NCI-H2081 (cell line): ENCODE measurements at regions not wholly inside any gene's neighbourhood (a gene's known extent, or its start where the extent isn't known, plus 50 kb on each side); places are given as distances from the start of the nearest gene placed in this dataset.

Experiments
- DNase-seq, 2 experiments: peaks; one replicate each; lab custom pipeline; 2025; lab: John Stamatoyannopoulos, UW

GRCh38 chr14:49008363-49008762 is 577.8 kb downstream of the RPS29 start:
- DNase-seq, result no peak

GRCh38 chr14:48991141-48991540 is 595.0 kb downstream of the RPS29 start:
- DNase-seq, result no peak

DNA sequence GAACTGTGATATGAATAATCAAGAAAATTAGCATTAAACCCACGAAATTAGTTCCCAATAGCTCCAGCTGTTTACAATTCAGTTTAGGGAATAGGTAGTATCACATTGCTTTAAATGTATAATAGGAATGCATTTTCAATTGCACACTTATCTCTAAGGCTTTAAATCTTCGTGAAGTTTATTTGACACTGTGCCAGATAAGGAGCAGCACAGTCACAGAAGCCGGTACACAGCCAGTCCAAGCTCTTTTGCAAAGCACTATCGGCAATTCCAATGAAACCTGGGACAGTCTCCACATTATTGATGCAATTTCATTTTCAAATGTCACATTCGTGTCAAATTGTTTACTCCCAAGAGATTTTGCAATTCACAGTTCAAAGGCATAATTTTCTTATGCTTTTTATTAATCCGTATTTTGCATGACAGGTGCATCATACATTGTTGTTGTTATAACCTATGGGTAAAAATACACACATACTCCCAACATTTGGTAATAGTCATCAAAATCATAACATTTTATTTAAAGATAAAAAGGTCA is 602.8 kb downstream of the RPS29 start:
- peak in 1 of 2 experiments; percentile 0 for DNase-seq

DNA sequence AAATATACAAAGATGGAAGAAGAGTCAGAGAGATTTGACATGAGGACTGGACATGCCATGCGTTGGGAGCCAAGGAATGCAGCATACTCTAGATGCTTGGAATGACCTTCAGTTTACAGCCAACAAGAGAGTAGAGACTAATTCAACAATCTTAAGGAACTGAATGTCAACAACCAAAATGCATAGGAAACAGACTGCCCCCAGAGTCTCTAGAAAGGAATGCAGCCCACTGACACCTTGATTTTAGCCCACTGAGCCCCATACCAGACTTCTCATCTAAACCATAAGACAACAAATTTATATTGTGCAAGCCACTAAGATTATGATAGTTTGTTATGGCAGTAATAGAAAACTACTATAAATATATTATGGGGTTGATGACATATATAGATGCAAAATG is 611.2 kb downstream of the RPS29 start:
- no peak for DNase-seq

- DNase-seq, result no peak
Observed at GRCh38 chr14:48973151-48973550, 613.0 kb downstream of the RPS29 start.

DNA sequence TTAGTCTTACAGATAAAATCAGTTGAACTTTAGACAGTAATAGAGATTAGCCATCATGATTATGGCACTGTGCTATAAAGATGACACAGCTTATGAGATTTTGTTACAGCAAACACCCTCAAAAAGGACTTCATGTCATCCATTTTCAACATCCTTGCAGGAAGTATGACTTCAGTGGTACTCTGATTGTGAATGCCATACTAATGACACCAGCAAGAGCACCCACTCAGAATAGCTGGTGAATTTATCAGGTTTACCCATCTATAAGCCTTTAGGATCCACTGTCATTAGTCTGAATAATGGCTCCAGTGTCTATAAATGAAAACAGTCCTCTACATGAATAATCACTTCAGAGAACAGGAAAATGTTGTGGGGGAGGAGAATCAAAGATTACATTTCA is 615.2 kb downstream of the RPS29 start:
- no peak for DNase-seq

DNA sequence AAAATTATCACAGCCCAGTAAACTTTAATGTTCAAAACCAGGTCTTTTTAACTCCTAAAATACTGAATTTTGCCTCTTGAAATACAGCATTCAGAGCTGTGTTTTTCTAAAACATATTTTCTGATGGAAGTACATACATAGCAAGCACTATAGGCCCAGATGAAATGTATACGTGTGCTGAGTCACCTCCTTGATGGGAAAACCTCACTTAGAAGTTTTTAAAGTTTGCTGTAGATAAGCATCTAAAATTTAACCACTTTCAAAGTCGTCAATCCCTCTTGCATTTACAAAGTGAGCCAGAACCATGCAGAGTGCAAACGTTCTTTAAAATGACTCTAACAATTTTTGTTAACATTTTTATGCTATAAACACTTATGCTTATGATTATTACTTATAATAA is 618.8 kb downstream of the RPS29 start:
- DNase-seq, result no peak

GRCh38 chr14:48963231-48963790 is 622.9 kb downstream of the RPS29 start:
- no peak for DNase-seq

GRCh38 chr14:48957486-48957885 is 628.7 kb downstream of the RPS29 start:
- DNase-seq, result no peak

GRCh38 chr14:48955857-48956256 is 630.3 kb downstream of the RPS29 start:
- DNase-seq, result no peak

GRCh38 chr14:48954446-48954845 is 631.7 kb downstream of the RPS29 start:
- DNase-seq, result no peak

GRCh38 chr14:48944809-48945208 is 641.4 kb downstream of the RPS29 start:
- no peak for DNase-seq

- DNase-seq, result no peak
Observed at GRCh38 chr14:48943913-48944312, 642.3 kb downstream of the RPS29 start.

DNA sequence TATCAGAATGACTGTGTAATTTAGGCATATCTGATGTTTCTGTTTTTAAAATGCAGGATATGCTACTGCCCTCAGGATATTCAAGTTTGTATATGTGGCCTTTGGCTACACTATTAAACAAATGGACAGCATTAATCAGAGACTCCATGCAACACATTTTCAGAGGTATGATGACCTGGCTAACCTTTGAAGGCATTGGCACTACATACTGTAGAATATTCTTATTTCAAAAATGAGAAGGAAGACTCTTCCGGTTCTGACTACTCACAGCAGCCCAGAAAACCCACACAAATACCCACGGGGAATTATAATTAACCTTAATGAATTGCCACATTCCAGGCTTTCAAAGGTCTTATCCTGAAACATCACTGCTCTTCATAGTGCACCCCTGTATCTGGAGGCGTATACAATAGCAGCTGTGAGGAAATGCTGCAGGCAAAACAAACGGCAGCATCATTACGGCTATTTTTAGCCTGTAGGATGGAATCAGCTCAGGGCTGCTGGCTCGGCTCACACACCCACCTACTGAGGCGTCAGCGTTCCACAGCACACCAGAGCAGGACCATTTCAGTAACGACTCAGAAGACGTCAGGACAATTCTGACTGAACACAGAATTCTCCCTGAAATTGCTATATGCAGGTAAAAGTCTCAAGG is 648.5 kb downstream of the RPS29 start:
- DNase-seq, result peak; percentile 38 to 77

DNA sequence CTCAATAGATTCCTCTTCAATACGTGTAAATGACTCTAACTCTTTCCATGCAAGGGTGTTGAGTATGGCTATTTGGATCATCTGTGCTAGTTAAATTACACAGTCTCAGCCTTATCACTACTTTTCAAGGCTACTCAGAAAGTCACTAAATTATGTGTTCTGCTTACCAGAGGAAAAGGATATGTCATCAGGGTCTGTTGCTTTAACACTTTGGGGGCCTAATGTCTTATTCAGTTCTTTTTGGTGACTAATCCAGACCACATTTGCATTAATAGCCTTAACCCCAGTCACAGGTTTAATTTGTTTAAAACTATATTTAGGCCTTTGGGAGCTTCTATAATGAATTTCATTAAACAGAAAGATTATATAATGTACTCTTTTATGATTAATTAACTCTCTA is 649.3 kb downstream of the RPS29 start:
- no peak for DNase-seq

DNA sequence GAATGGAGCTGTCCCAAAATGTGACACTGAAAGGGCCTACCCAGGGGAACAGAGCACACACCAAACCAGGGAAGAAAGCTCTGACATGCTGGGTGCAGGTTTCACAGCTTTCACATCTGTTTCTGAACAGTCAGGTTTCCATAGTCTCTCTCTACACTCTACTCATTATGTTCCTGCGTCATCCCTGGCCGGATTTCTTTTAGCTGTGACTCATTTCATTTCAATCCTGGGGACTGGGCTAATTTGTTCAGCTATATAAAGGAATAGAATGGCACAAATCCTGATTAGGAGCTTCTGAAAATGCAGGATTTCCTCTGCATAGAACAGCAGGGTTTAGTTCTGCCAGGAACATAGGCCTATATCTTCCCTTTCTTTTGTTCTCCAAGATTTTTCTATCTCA is 649.8 kb downstream of the RPS29 start:
- no peak for DNase-seq

- DNase-seq, result no peak
Observed at GRCh38 chr14:48925184-48925583, 661.0 kb downstream of the RPS29 start.

DNA sequence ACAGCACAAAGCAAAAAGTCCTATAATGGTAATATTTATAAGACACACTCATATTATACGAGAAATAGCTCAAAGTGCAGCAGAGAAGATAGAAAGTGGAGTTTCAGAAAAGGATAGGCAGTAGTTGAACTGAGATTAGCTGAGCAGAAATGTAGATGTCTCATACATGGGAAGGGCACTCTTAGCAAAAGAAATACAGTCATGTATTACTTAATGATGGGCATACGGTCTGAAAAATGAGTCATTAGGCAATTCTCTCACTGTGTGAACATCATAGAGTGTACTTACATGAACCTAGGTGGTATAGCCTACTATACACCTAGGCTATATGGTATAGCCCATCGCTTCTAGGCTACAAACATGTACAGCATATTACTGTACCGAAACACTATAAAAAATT is 671.3 kb downstream of the RPS29 start:
- no peak for DNase-seq

DNA sequence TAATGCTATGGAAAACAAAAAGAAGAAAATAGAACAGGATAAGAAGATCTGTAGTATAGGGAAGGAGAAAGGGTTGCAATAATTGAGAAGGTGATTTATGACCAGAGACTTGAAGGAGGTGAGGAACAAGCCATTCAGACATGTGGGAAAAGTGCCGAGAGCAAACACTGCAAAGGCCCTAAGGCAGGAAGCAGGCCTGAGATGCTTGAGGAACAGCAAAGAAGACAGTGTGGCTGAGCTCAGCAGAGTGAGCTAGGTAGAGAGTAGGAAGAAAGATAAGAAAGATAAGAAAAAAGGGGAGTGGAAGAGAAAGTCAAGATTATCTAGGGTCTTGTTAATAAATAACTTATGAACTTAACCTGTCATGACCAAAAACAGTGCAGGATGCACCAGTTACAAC is 671.8 kb downstream of the RPS29 start:
- no peak for DNase-seq

DNA sequence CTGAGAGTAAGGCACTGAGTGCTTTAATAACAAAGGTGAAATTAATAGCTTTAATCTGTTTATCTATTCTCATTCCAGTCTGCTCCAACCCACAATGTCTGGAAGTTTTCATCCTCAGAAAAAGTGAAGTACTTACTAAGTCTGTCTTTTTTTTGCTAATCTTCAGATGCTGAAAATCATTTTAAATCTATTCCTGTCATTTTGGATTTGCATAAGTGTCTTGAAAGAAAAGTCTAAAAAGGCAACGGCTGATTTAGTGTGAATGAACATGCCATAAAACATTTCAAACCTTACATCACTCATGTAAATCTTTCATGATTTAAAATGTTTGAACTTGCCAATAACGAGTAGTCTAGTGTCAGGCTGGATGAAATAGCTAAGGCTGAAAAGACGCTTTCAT is 685.6 kb downstream of the RPS29 start:
- DNase-seq, result no peak

DNA sequence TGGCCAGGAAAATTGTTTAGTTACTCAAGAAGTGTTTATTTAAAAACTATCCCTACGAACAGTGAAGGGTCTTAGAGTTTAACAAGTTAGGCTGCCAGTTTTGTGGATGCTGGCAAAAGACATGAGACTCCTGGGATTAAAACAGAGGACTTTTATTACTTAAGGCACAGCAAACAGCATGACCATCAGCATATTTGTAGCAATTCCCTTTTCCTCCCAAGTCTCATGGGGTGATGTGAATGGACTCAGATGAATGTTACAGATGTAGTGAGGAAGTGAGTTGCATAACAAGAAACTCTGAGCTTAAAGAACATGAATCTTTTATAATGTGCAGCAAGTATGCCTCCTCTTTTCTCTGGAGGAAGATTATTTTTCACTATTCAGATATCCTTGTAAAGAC is 695.8 kb downstream of the RPS29 start:
- no peak for DNase-seq

GRCh38 chr14:48876806-48877340 is 709.3 kb downstream of the RPS29 start:
- DNase-seq, result peak in 1 of 2 experiments; percentile 21

- DNase-seq, result no peak
Observed at GRCh38 chr14:48874711-48875110, 711.5 kb downstream of the RPS29 start.

DNA sequence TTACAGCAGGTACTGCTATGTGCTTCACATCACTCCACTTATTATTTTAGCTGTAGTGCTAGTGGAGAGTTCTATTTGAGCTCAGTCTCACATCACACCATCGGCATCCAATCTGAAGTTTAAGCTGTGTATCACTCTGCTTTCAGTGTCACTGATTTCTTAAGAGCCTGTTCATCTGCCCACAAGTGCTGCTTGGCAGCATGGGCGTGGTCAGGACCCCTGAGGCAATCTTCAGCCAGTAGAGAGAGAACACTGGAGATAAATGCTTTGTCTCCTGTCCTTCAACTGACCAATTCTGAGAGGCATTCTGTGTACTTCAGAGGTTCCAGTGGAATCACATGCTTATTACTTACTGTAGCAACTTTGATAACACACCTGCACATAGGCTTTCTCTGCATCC is 728.8 kb downstream of the RPS29 start:
- no peak for DNase-seq
